GM21576 (cell line): ENCODE measurements at regions not wholly inside any gene's neighbourhood (a gene's known extent, or its start where the extent isn't known, plus 50 kb on each side); places are given as distances from the start of the nearest gene placed in this dataset.

Source experiments
- ATAC-seq: cut with Tn5 transposase; IDR thresholded peaks from one replicate; pipeline ENCODE4 v1.9.1; 2021; ENCODE audit warnings: mild to moderate bottlenecking, moderate library complexity; ENCODE audit not compliant: unreplicated experiment

GRCh38 chr11:131044851-131045250 is 128.6 kb upstream of the SNX19 start:
- ATAC-seq: no peak

DNA sequence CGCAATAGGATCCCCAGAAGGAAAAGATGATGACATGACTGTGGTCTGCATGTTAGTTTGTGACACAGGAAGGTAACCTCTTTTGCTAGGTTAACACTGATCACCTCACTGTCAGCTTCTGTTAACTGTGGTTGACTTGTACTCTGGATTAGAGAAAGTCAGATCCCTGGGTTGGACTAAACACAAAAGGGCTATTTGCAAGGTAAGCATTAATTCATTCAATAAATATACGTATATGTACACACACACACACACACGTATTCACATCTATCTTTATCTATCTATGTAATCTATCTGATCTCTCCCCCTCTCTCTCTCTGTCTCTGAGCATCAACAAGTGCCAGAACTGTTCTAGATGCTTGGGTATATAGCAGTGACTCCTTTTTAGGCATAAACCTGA is 136.1 kb upstream of the SNX19 start:
- no peak for ATAC-seq

GRCh38 chr11:131056036-131056435 is 139.8 kb upstream of the SNX19 start:
- no peak for ATAC-seq

DNA sequence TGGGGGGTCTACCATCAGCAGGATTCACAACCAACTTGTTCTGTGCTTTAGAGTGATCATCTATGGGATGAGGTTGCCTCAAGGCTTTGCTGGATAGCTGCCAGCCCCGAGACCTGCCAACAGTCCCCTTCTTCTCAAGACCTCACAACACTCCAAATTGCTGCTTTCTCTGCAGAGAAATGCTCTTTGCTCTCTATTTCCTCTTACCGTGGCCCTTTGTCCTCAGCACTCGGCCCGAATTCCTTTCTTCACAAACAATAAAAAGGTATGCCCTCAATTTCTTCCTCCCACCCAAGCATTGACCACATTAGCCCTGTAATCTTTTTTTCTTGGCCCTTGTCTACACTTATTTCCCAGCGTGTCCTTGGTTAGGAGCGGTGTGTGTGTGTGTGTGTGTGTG is 147.4 kb upstream of the SNX19 start:
- ATAC-seq: no peak

GRCh38 chr11:131064373-131064991 is 148.2 kb upstream of the SNX19 start:
- no peak for ATAC-seq

GRCh38 chr11:131065435-131066413 is 149.4 kb upstream of the SNX19 start:
- ATAC-seq: no peak

DNA sequence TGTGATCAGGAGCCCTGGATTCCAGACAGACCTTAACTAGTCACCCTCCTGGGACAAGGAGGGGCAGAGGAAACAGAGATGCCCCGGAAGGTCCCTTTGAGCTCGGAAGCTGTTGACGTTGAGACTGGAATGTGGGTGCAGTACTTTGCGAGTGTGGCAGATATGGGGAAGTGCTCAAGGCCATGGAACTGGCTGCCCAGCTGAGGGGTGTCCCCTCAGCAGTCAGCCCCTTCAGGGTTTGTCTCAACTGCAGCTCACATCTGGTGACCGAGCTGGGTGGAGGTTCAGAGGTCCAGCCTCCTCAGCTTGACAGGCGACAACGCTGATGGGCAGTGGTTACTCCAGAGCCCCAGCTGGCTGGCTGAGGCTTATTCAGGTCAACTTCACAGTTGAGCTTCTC is 150.3 kb upstream of the SNX19 start:
- no peak for ATAC-seq

- ATAC-seq: no peak
These were observed 154.1 kb upstream of the SNX19 start for GRCh38 chr11:131070365-131070764.

DNA sequence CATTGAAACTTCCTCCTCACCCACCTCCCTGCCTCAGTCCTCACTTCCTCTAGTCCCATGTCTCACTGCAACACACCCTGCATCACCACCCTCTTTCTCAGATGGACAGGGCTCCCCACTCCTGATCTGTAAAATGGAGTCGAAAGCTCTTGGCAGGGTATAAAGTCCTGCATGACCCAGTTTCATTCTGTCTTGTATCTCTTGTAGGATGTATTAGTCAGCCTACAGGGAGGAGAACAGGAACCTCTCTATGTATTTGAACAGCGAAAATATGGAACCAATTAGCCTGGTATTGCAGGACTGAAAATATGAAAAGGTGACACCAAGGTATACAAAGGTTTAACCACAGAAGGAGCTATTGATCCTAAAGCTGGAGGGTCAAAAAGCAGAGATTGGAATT is 156.9 kb upstream of the SNX19 start:
- ATAC-seq: no peak

DNA sequence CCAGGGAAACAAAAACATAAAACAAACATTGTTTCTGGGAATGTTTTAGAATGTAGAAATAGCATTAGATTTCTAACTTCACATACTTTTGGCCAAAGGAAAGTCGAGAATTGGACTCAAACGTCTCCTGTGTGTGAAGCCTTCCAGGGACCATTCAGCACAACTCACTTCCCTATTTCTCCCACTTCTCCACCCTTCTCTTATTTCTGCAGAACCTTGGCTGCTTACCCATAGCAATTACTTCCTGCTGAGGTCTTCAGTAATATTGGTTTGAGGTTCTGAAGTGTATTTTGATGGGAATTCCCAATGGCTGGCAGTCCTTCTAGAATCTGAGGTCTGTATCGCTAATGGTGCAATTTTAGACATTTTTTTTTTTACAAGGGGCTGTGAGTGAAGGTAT is 158.3 kb upstream of the SNX19 start:
- no peak for ATAC-seq

DNA sequence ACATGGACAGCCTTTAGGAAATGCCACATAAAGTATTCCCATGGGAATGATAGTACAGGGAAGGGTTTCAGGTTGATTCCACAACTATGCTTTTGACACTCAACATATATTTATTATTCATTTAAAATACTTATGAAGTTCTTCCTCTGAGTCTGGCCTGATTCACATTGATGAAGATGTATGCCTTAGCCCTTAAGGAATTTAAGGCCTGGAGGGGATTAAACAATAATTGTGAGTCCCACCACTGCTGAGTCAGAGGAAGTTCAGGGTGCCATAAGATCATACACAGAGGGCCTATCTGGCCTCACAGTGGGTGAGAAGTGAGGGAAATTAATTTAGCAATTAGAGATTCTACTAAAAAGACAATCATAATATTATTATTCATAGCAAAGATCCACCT is 161.1 kb upstream of the SNX19 start:
- no peak for ATAC-seq

DNA sequence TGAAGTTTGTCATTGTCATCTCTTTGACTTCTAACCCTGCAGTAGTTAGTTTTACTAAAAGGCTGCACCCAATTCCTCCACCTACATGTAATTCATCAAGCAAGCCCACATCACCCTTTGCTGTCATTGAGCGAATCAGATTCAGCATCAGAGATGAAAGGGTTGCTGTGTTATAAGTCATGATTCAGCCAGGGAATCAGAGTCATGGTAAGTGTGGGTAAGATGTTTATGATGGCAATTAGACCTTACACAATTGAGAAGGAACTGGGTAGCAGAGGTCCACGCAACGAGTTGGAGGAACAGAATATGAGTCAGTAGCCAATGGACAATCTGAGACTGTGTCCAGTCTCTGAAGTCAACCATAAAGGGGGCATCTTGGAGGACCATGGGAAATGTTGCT is 162.8 kb upstream of the SNX19 start:
- no peak for ATAC-seq

- no peak for ATAC-seq
These were observed 173.5 kb upstream of the SNX19 start for GRCh38 chr11:131089727-131090245.

DNA sequence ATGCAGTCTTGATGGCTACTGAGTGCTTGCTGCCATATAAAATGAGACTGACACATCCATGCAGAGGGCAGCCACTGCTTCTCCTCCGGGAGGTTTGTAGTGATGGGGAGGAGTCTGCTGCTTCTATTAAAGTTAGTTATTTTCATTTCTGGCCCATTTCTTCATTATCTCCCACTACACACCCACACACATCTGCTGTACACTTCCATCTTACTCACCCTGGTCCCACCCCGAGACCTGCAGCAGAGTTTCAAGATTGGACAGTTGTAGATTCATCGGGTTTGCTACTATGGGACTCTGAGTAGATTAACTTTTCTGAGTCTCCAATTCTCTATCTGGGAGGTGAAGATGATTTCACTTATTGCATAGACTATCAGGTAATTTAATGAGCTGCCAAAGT is 176.2 kb upstream of the SNX19 start:
- ATAC-seq: no peak

DNA sequence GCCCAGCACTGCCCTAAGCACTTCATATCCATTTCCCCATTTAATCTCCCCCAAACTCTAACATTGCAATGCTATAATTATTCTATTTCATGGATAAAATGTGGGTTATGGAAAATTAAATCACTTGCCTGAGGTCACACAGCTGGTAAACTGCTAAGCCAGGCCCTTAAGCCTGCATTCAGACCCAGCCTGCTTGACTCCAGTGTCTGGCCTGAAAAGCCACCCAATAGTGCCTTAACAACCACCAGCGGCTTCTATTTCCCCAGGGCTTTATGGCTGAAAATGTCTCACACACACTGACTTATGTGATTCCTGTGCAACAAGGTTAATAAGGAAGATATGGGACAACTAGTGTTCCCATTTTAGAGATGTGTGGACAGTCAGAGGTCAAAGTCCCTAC is 178.5 kb upstream of the SNX19 start:
- no peak for ATAC-seq

GRCh38 chr11:131095511-131096185 is 179.4 kb upstream of the SNX19 start:
- no peak for ATAC-seq

DNA sequence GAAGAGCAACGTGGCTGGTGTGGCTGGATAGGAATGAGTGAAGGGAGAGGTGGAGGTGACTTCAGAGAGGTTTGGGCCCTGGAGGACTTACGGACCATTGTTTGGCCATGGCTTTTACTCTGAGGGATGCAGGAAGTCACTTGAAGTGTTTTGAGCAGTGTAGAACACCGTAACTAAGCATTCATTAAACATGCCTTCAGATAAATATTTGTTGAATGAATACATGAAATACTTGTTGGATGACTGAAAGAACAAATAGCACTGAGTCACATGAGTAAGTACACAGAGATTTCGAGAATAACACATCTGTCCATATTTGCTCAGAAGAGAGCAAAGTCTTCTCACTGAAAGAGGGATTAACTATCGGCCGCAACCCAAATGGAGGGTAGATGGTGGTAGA is 182.7 kb upstream of the SNX19 start:
- no peak for ATAC-seq

DNA sequence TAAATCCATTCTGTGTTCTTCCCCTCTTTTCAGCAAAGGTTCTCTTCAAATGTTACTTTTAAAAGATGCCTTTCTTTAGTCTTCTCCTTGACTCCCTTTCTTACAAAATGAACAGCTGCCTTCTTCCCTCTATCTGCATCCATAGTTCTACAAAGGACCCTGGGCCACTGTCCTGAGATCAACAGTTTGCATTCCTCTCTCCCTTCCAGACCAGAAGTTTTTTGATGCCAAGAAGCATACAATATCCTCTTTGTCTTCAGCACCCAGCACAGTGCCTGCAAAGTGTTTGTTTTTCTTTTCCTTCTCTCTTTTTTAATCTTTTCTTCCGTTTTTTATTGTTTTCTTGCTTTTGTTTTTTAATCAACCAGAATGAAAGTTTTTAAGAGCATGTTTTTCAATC is 183.5 kb upstream of the SNX19 start:
- no peak for ATAC-seq

DNA sequence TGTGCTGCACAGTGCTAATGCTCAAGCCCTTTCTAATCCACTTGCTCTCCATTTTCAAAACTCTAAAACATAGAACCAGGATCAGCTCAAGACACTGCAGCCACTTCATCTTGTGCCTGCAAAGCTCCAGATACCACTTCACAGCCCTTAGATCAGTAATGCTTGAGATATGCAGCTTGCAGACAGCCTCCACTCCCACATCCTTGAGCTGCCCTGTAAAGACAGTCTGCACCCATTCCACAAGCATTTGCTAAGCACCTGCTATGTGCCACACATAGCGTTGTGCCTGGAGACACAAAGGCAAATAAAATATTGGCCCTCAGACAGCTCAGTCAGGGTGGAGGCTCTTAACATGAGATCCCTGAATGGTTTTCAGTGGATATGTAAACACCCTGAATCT is 192.5 kb upstream of the SNX19 start:
- no peak for ATAC-seq

DNA sequence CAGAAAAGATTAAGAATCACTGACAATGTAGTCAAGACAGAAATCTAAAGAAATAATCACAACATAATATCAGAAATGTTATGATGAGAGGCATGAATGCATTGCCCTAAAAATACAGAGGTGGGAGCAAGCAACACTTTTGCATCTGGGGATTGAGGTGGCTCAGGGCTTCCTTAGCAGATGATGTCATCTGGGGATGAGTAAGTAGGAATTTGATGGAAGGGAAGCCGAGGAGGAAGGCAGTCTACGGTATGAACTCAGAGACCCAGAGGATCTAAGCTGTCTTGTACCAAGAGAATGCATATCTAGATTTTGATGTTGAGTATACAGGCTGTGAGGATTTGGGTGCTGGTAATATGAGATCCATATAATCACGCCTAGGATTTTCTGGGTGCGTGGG is 193.0 kb upstream of the SNX19 start:
- no peak for ATAC-seq

DNA sequence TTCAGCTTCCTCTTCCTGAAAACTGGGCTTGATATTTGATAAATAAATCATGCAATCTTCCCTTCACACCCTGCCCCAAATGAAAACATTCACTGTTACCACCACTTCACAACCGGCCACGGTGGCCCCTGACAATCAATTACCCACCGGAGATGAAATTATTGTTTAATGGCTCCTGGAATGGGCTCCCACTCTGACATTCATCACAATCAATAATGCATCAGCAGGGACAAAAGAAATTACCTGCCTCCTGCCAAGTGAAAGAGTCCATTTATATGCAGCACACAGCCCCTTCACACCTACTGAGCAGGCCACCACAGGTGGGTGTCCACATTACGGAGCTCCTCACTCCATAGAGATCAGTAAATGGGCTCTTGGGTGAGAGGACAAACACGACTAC is 193.5 kb upstream of the SNX19 start:
- ATAC-seq: no peak

DNA sequence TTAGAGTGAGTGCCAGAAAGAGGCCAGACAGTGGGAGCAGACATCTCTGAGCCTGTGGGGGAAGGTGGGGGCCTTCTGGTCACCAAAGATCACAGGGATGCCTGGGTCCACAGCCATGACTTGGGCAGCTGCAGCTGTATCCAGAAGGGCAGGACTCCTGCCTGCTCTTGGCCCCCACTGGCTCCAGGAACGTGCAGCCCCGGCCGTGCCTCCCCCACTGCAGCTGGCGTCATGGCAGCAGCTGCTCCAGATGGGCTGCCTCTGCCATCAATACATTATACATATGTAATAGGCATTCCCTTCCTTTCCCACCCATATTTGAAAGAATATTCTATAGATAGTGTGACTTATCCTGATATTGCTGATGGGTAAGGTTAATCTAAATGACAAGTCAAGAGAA is 195.5 kb upstream of the SNX19 start:
- no peak for ATAC-seq
